WTC11 (cell line): ENCODE measurements at regions not wholly inside any gene's neighbourhood (a gene's known extent, or its start where the extent isn't known, plus 50 kb on each side); places are given as distances from the start of the nearest gene placed in this dataset.

Experiments used
- ATF3 ChIP-seq: sonication (generic); formaldehyde crosslinking; conservative IDR thresholded peaks from 2 replicates; pipeline ENCODE4 v1.8.1; 2022; ENCODE audit warnings: mild to moderate bottlenecking, missing genetic modification reagents
- CREB1 ChIP-seq: sonication (generic); formaldehyde crosslinking; IDR thresholded peaks from 2 replicates; pipeline ENCODE4 v1.8.0; 2023; ENCODE audit warnings: mild to moderate bottlenecking, missing genetic modification reagents
- FOXJ3 ChIP-seq: sonication (generic); formaldehyde crosslinking; IDR thresholded peaks from 2 replicates; pipeline ENCODE4 v1.9.0; 2021; ENCODE audit warnings: missing genetic modification reagents, mild to moderate bottlenecking, borderline replicate concordance
- GABPB1 ChIP-seq: sonication (generic); formaldehyde crosslinking; IDR thresholded peaks from 2 replicates; pipeline ENCODE4 v1.8.1; 2023; ENCODE audit warnings: mild to moderate bottlenecking, missing genetic modification reagents
- TF ChIP-seq, protein P1 (sequence below): sonication (generic); formaldehyde crosslinking; IDR thresholded peaks from 2 replicates; pipeline ENCODE4 v1.8.0; 2022; ENCODE audit warnings: mild to moderate bottlenecking, missing genetic modification reagents
- TF ChIP-seq, protein P2 (sequence below): sonication (generic); formaldehyde crosslinking; IDR thresholded peaks from 2 replicates; pipeline ENCODE4 v1.8.1; 2023; ENCODE audit warnings: mild to moderate bottlenecking, moderate library complexity, missing genetic modification reagents
- TF ChIP-seq, protein P3 (sequence below): fragments of 200-600 bp; IDR thresholded peaks from 2 replicates; pipeline ENCODE4 v1.8.0; 2022; ENCODE audit warnings: antibody characterized with exemption
- TF ChIP-seq, protein P4 (sequence below): sonication (generic); formaldehyde crosslinking; IDR thresholded peaks from 2 replicates; pipeline ENCODE4 v1.8.0; 2022; ENCODE audit warnings: mild to moderate bottlenecking, missing genetic modification reagents

DNA sequence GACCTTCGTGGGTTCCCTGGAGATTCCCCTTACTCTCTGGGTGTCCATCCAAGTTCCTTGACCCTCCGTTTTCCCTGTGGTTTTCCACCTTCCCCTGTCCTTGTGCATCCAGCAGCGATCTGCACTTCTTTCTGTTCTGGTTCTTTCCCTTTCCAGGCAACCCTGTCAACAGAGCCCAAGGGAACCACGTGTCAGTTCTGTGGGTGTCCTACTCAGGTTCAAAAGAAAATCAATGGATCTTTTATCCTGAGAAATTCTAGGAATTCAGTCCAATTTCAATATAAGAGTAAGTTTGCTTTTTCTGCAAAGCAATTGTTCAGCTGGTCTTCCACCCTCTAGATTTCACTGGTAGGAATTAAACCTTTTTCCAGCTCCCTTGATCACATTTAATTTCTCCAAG, 1394.8 kb upstream of the SLC10A2 start:
- TF ChIP-seq, protein P1, sequence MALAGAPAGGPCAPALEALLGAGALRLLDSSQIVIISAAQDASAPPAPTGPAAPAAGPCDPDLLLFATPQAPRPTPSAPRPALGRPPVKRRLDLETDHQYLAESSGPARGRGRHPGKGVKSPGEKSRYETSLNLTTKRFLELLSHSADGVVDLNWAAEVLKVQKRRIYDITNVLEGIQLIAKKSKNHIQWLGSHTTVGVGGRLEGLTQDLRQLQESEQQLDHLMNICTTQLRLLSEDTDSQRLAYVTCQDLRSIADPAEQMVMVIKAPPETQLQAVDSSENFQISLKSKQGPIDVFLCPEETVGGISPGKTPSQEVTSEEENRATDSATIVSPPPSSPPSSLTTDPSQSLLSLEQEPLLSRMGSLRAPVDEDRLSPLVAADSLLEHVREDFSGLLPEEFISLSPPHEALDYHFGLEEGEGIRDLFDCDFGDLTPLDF (CRISPR knock-in tag) = no peak
- TF ChIP-seq, protein P2, sequence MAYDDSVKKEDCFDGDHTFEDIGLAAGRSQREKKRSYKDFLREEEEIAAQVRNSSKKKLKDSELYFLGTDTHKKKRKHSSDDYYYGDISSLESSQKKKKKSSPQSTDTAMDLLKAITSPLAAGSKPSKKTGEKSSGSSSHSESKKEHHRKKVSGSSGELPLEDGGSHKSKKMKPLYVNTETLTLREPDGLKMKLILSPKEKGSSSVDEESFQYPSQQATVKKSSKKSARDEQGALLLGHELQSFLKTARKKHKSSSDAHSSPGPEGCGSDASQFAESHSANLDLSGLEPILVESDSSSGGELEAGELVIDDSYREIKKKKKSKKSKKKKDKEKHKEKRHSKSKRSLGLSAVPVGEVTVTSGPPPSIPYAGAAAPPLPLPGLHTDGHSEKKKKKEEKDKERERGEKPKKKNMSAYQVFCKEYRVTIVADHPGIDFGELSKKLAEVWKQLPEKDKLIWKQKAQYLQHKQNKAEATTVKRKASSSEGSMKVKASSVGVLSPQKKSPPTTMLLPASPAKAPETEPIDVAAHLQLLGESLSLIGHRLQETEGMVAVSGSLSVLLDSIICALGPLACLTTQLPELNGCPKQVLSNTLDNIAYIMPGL (CRISPR knock-in tag) = no peak
- TF ChIP-seq GABPB1 (CRISPR knock-in tag) (no peak), CREB1 (CRISPR knock-in tag) (no peak), ATF3 (CRISPR knock-in tag) (no peak), FOXJ3 (CRISPR knock-in tag) (no peak)
- TF ChIP-seq, protein P3, sequence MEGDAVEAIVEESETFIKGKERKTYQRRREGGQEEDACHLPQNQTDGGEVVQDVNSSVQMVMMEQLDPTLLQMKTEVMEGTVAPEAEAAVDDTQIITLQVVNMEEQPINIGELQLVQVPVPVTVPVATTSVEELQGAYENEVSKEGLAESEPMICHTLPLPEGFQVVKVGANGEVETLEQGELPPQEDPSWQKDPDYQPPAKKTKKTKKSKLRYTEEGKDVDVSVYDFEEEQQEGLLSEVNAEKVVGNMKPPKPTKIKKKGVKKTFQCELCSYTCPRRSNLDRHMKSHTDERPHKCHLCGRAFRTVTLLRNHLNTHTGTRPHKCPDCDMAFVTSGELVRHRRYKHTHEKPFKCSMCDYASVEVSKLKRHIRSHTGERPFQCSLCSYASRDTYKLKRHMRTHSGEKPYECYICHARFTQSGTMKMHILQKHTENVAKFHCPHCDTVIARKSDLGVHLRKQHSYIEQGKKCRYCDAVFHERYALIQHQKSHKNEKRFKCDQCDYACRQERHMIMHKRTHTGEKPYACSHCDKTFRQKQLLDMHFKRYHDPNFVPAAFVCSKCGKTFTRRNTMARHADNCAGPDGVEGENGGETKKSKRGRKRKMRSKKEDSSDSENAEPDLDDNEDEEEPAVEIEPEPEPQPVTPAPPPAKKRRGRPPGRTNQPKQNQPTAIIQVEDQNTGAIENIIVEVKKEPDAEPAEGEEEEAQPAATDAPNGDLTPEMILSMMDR = no peak
- TF ChIP-seq, protein P4, sequence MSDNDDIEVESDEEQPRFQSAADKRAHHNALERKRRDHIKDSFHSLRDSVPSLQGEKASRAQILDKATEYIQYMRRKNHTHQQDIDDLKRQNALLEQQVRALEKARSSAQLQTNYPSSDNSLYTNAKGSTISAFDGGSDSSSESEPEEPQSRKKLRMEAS (CRISPR knock-in tag) = no peak
